ENCODE measurements at regions not wholly inside any gene's neighbourhood (a gene's known extent, or its start where the extent isn't known, plus 50 kb on each side); places are given as distances from the start of the nearest gene placed in this dataset.

- Histone ChIP-seq H3K9me3 (ENCODE audit: control insufficient read depth, low read length) (no peaks in the 10 kb centered on the region), H3K4me1 (ENCODE audit: control insufficient read depth, insufficient read depth, low read length) (peaks cover 7% of the 10 kb centered on the region), H3K27ac (ENCODE audit: low read depth, low read length) (no peak overlapping the region), H3K4me3 (ENCODE audit: low read length) (no peak overlapping the region), H3K36me3 (ENCODE audit: control insufficient read depth, insufficient read depth, low read length) (no peaks in the 10 kb centered on the region), H3K27me3 (ENCODE audit: control insufficient read depth, insufficient read depth, low read length, poor library complexity, severe bottlenecking) (no peaks in the 10 kb centered on the region), H3K9ac (ENCODE audit: extremely low read depth, low read length, poor library complexity, severe bottlenecking) (no peak overlapping the region)
- Mint-ChIP-seq H3K27ac (no peak overlapping the region), H3K9me3 (no peaks in the 10 kb centered on the region), H3K36me3 (ENCODE audit: low read depth) (no peaks in the 10 kb centered on the region), H3K27me3 (ENCODE audit: insufficient read depth) (no peaks in the 10 kb centered on the region), H3K4me3 (no peak overlapping the region), H3K4me1 (peaks cover 20% of the 10 kb centered on the region)
- 97% methylated on average over 14 of the region's 15 CpGs for WGBS, 2 experiments (ENCODE audit: insufficient coverage in 1 of 2, insufficient read length in 1 of 2)
- no peak for TF ChIP-seq CTCF (conservative IDR thresholded peaks at IDR 0.05)
- DNase-seq: no peak
These were observed 94.5 kb upstream of the SULF2 start for GRCh38 chr20:47879771-47880170.

GRCh38 chr20:47878601-47879027, 93.3 kb upstream of the SULF2 start:
- 96 to 100% methylated on average over 3 to 6 of the region's 6 CpGs for WGBS, 2 experiments (ENCODE audit: insufficient coverage in 1 of 2, insufficient read length in 1 of 2)

GRCh38 chr20:47876311-47877088, 91.2 kb upstream of the SULF2 start:
- Mint-ChIP-seq H3K27ac (peak overlapping the region; percentile 64), H3K4me3 (no peak overlapping the region), H3K9me3 (no peaks in the 10 kb centered on the region), H3K27me3 (ENCODE audit: insufficient read depth) (no peaks in the 10 kb centered on the region), H3K4me1 (peaks cover 27% of the 10 kb centered on the region), H3K36me3 (ENCODE audit: low read depth) (no peaks in the 10 kb centered on the region)
- Histone ChIP-seq H3K9me3 (ENCODE audit: control insufficient read depth, low read length) (no peaks in the 10 kb centered on the region), H3K9ac (ENCODE audit: extremely low read depth, low read length, poor library complexity, severe bottlenecking) (peak overlapping the region; percentile 28), H3K4me3 (ENCODE audit: low read length) (no peak overlapping the region), H3K27ac (ENCODE audit: low read depth, low read length) (no peak overlapping the region), H3K4me1 (ENCODE audit: control insufficient read depth, insufficient read depth, low read length) (peaks cover 7% of the 10 kb centered on the region), H3K27me3 (ENCODE audit: control insufficient read depth, insufficient read depth, low read length, poor library complexity, severe bottlenecking) (no peaks in the 10 kb centered on the region), H3K36me3 (ENCODE audit: control insufficient read depth, insufficient read depth, low read length) (no peaks in the 10 kb centered on the region)
- TF ChIP-seq CTCF (conservative IDR thresholded peaks at IDR 0.05): no peak
- 54 to 86% methylated on average over 2 to 4 of the region's 5 CpGs for WGBS, 2 experiments (ENCODE audit: insufficient coverage in 1 of 2, insufficient read length in 1 of 2)
- DNase-seq: no peak

More at GRCh38 chr20:47878601-47879027, 93.3 kb upstream of the SULF2 start:
- no peak overlapping the region for H3K4me3 ChIP-seq (ENCODE audit: low read length)
- Mint-ChIP-seq H3K27ac (peak overlapping the region; percentile 32), H3K4me3 (no peak overlapping the region), H3K9me3 (no peaks in the 10 kb centered on the region), H3K27me3 (ENCODE audit: insufficient read depth) (no peaks in the 10 kb centered on the region), H3K36me3 (ENCODE audit: low read depth) (no peaks in the 10 kb centered on the region), H3K4me1 (peaks cover 20% of the 10 kb centered on the region)
- peaks cover 7% of the 10 kb centered on the region for H3K4me1 ChIP-seq (ENCODE audit: control insufficient read depth, insufficient read depth, low read length)
- H3K27ac ChIP-seq (ENCODE audit: low read depth, low read length): no peak overlapping the region
- no peak for TF ChIP-seq CTCF (conservative IDR thresholded peaks at IDR 0.05)
- no peaks in the 10 kb centered on the region for H3K36me3 ChIP-seq (ENCODE audit: control insufficient read depth, insufficient read depth, low read length)
- no peaks in the 10 kb centered on the region for H3K9me3 ChIP-seq (ENCODE audit: control insufficient read depth, low read length)
- no peak overlapping the region for H3K9ac ChIP-seq (ENCODE audit: extremely low read depth, low read length, poor library complexity, severe bottlenecking)
- DNase-seq: no peak
- no peaks in the 10 kb centered on the region for H3K27me3 ChIP-seq (ENCODE audit: control insufficient read depth, insufficient read depth, low read length, poor library complexity, severe bottlenecking)
